ENCODE measurements at regions not wholly inside any gene's neighbourhood (a gene's known extent, or its start where the extent isn't known, plus 50 kb on each side); places are given as distances from the start of the nearest gene placed in this dataset.

DNA sequence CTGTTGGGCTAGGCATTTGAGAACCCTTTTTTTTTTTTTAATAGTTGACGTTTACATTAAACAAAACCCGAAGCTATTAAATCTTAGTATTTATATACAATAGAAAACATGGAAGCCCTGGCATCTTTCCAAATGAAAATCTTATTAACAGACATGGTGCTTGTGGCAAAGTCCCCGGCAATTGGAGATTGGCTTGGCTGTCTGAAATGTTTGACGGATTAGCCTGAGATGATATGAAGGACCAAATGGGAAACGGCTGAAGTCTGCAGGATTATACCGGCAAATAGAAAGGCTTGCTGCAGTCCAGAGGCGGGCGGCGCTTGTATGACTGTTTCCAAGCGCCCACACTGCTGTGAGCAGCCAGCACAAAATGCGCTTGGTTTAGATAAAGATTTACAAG is 105.6 kb downstream of the BUB3 start:
- TF ChIP-seq, protein P1, sequence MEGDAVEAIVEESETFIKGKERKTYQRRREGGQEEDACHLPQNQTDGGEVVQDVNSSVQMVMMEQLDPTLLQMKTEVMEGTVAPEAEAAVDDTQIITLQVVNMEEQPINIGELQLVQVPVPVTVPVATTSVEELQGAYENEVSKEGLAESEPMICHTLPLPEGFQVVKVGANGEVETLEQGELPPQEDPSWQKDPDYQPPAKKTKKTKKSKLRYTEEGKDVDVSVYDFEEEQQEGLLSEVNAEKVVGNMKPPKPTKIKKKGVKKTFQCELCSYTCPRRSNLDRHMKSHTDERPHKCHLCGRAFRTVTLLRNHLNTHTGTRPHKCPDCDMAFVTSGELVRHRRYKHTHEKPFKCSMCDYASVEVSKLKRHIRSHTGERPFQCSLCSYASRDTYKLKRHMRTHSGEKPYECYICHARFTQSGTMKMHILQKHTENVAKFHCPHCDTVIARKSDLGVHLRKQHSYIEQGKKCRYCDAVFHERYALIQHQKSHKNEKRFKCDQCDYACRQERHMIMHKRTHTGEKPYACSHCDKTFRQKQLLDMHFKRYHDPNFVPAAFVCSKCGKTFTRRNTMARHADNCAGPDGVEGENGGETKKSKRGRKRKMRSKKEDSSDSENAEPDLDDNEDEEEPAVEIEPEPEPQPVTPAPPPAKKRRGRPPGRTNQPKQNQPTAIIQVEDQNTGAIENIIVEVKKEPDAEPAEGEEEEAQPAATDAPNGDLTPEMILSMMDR (IDR thresholded peaks at IDR 0.05), result no peak
- TF ChIP-seq POLR2A (IDR thresholded peaks at IDR 0.05) (no peak), EP300 (IDR thresholded peaks at IDR 0.05) (no peak)
